Activated T-helper 1 cell treated with anti-CD3 and anti-CD28 coated beads, Interleukin-2, amount 50 U/mL, for 16 hours (primary cell): ENCODE measurements at regions not wholly inside any gene's neighbourhood (a gene's known extent, or its start where the extent isn't known, plus 50 kb on each side); places are given as distances from the start of the nearest gene placed in this dataset.

Experiments used
- DNase-seq, 2 donors: peaks; one replicate each; pipeline ENCODE4 v3.0.0-alpha.2; 2020; ENCODE audit warnings: low read depth in 1 of 2, low spot score in 1 of 2

- no peak for DNase-seq
Observed at GRCh38 chr18:45467293-45467692, 148.0 kb upstream of the SLC14A2 start.

- DNase-seq = no peak
Observed at GRCh38 chr18:45467945-45468344, 147.3 kb upstream of the SLC14A2 start.

GRCh38 chr18:45478889-45479288 lies 136.4 kb upstream of the SLC14A2 start:
- no peak for DNase-seq

GRCh38 chr18:45480219-45481015 lies 134.9 kb upstream of the SLC14A2 start:
- DNase-seq = no peak

GRCh38 chr18:45481821-45482220 lies 133.5 kb upstream of the SLC14A2 start:
- no peak for DNase-seq

- DNase-seq = no peak
Observed at GRCh38 chr18:45482286-45482685, 133.0 kb upstream of the SLC14A2 start.

GRCh38 chr18:45487581-45487980 lies 127.7 kb upstream of the SLC14A2 start:
- no peak for DNase-seq

GRCh38 chr18:45488645-45489044 lies 126.6 kb upstream of the SLC14A2 start:
- DNase-seq = no peak

- DNase-seq = no peak
Observed at GRCh38 chr18:45493830-45494229, 121.4 kb upstream of the SLC14A2 start.

GRCh38 chr18:45494811-45495210 lies 120.5 kb upstream of the SLC14A2 start:
- no peak for DNase-seq

GRCh38 chr18:45496741-45497140 lies 118.5 kb upstream of the SLC14A2 start:
- DNase-seq = no peak

GRCh38 chr18:45497595-45498286 lies 117.5 kb upstream of the SLC14A2 start:
- no peak for DNase-seq

GRCh38 chr18:45498287-45498658 lies 117.0 kb upstream of the SLC14A2 start:
- DNase-seq = no peak

GRCh38 chr18:45503990-45504389 lies 111.3 kb upstream of the SLC14A2 start:
- DNase-seq = no peak

- DNase-seq = no peak
Observed at GRCh38 chr18:45505497-45506206, 109.6 kb upstream of the SLC14A2 start.

- no peak for DNase-seq
Observed at GRCh38 chr18:45506951-45507350, 108.3 kb upstream of the SLC14A2 start.

- no peak for DNase-seq
Observed at GRCh38 chr18:45509535-45509934, 105.7 kb upstream of the SLC14A2 start.

- DNase-seq = no peak
Observed at GRCh38 chr18:45510656-45511055, 104.6 kb upstream of the SLC14A2 start.

GRCh38 chr18:45512363-45512953 lies 102.8 kb upstream of the SLC14A2 start:
- DNase-seq = no peak

- DNase-seq = no peak
Observed at GRCh38 chr18:45517181-45517741, 98.0 kb upstream of the SLC14A2 start.
